ENCODE measurements at regions not wholly inside any gene's neighbourhood (a gene's known extent, or its start where the extent isn't known, plus 50 kb on each side); places are given as distances from the start of the nearest gene placed in this dataset.
"Not testable (repeated sequence)": the region's sequence is repeated elsewhere in the genome, so short reads cannot be mapped to it uniquely, and the experiment has no call there.

GRCh38 chr5:122693963-122694362 lies 80.9 kb upstream of the SNX2 start:
- H3K4me3 Mint-ChIP-seq, result no peak overlapping the region

GRCh38 chr5:122694884-122695283 lies 80.0 kb upstream of the SNX2 start:
- Histone ChIP-seq H3K4me1 (ENCODE audit: control insufficient read depth in 1 of 2, extremely low read depth in 1 of 2, insufficient read depth in 2 of 2, low read length in 2 of 2) (no peaks in the 10 kb centered on the region), H3K9me3 (no peaks in the 10 kb centered on the region), H3K4me3 (ENCODE audit: control insufficient read depth in 1 of 2, extremely low read depth in 1 of 2, low read length in 1 of 2) (no peak overlapping the region), H3K27ac (ENCODE audit: low read length) (no peak overlapping the region), H3K27me3 (replicated peaks in 1 of 2; ENCODE audit: control insufficient read depth in 2 of 2, extremely low read depth in 1 of 2, insufficient read depth in 2 of 2, low read length in 1 of 2) (no peaks in the 10 kb centered on the region), H3K36me3 (ENCODE audit: control insufficient read depth in 2 of 2, extremely low read depth in 1 of 2, insufficient read depth in 1 of 2, low read length in 1 of 2) (no peaks in the 10 kb centered on the region)
- WGBS (ENCODE audit: insufficient coverage), result 93% methylated on average over 3 of the region's 5 CpGs
- Mint-ChIP-seq H3K4me1 (no peaks in the 10 kb centered on the region), H3K27me3 (peaks cover 0 to 1% of the 10 kb centered on the region in 2 donors), H3K9me3 (no peaks in the 10 kb centered on the region), H3K4me3 (no peak overlapping the region), H3K27ac (no peak overlapping the region), H3K36me3 (no peaks in the 10 kb centered on the region)
- DNase-seq (no peak), ATAC-seq (replicated peaks in 1 of 4) (no peak)
- ChIA-PET CTCF (interaction anchor here in 1 of 2 donors (0.7 kb wide), 1 partner anchor 22 kb away, joined by 5 read pairs; no protein-coding TSS in a partner anchor), POLR2A (no interaction called here)

More at GRCh38 chr5:122693963-122694362, 80.9 kb upstream of the SNX2 start:
- ChIA-PET POLR2A (no interaction called here), CTCF (no interaction called here)
- H3K4me3 ChIP-seq (ENCODE audit: control insufficient read depth in 1 of 2, extremely low read depth in 1 of 2, low read length in 1 of 2), result no peak overlapping the region
- no peak for ATAC-seq (replicated peaks in 1 of 4)
- no peak overlapping the region for H3K27ac ChIP-seq (ENCODE audit: low read length)
- no peaks in the 10 kb centered on the region for H3K9me3 ChIP-seq
- peaks cover 0 to 1% of the 10 kb centered on the region in 2 donors for H3K27me3 Mint-ChIP-seq
- no CpG with 5 or more reads among the region's 3 CpGs for WGBS (ENCODE audit: insufficient coverage)
- H3K27ac Mint-ChIP-seq, result no peak overlapping the region
- DNase-seq, result no peak
- H3K4me1 Mint-ChIP-seq, result no peaks in the 10 kb centered on the region
- H3K9me3 Mint-ChIP-seq, result no peaks in the 10 kb centered on the region
- no peaks in the 10 kb centered on the region for H3K36me3 ChIP-seq (ENCODE audit: control insufficient read depth in 2 of 2, extremely low read depth in 1 of 2, insufficient read depth in 1 of 2, low read length in 1 of 2)
- no peaks in the 10 kb centered on the region for H3K36me3 Mint-ChIP-seq
- no peaks in the 10 kb centered on the region for H3K27me3 ChIP-seq (replicated peaks in 1 of 2; ENCODE audit: control insufficient read depth in 2 of 2, extremely low read depth in 1 of 2, insufficient read depth in 2 of 2, low read length in 1 of 2)
- H3K4me1 ChIP-seq (ENCODE audit: control insufficient read depth in 1 of 2, extremely low read depth in 1 of 2, insufficient read depth in 2 of 2, low read length in 2 of 2), result no peaks in the 10 kb centered on the region

- H3K27ac ChIP-seq (ENCODE audit: low read length); CTCF ChIA-PET; H3K4me1 ChIP-seq (ENCODE audit: control insufficient read depth in 1 of 2, extremely low read depth in 1 of 2, insufficient read depth in 2 of 2, low read length in 2 of 2); H3K4me3 Mint-ChIP-seq; H3K36me3 ChIP-seq (ENCODE audit: control insufficient read depth in 2 of 2, extremely low read depth in 1 of 2, insufficient read depth in 1 of 2, low read length in 1 of 2); H3K27me3 Mint-ChIP-seq; H3K36me3 Mint-ChIP-seq; H3K9me3 ChIP-seq; H3K27ac Mint-ChIP-seq; H3K27me3 ChIP-seq (replicated peaks in 1 of 2; ENCODE audit: control insufficient read depth in 2 of 2, extremely low read depth in 1 of 2, insufficient read depth in 2 of 2, low read length in 1 of 2); H3K4me3 ChIP-seq (ENCODE audit: control insufficient read depth in 1 of 2, extremely low read depth in 1 of 2, low read length in 1 of 2); H3K9me3 Mint-ChIP-seq; H3K4me1 Mint-ChIP-seq; POLR2A ChIA-PET; DNase-seq; ATAC-seq (replicated peaks in 1 of 4): not testable (repeated sequence)
- no CpG with 5 or more reads among the region's 4 CpGs for WGBS (ENCODE audit: insufficient coverage)
These were observed 78.1 kb upstream of the SNX2 start for GRCh38 chr5:122696735-122697134.

- H3K27me3 Mint-ChIP-seq, result peaks cover 0 to 1% of the 10 kb centered on the region in 2 donors
- no CpG with 5 or more reads among the region's 2 CpGs for WGBS (ENCODE audit: insufficient coverage)
- H3K4me3 Mint-ChIP-seq, result no peak overlapping the region
- H3K36me3 ChIP-seq (ENCODE audit: control insufficient read depth in 2 of 2, extremely low read depth in 1 of 2, insufficient read depth in 1 of 2, low read length in 1 of 2), result no peaks in the 10 kb centered on the region
- H3K4me1 ChIP-seq (ENCODE audit: control insufficient read depth in 1 of 2, extremely low read depth in 1 of 2, insufficient read depth in 2 of 2, low read length in 2 of 2), result no peaks in the 10 kb centered on the region
- H3K36me3 Mint-ChIP-seq, result no peaks in the 10 kb centered on the region
- no peaks in the 10 kb centered on the region for H3K27me3 ChIP-seq (replicated peaks in 1 of 2; ENCODE audit: control insufficient read depth in 2 of 2, extremely low read depth in 1 of 2, insufficient read depth in 2 of 2, low read length in 1 of 2)
- peaks cover 0 to 2% (median 0%) of the 10 kb centered on the region in 3 donors for H3K4me1 Mint-ChIP-seq
- no peak for DNase-seq
- no peak overlapping the region for H3K27ac Mint-ChIP-seq
- POLR2A ChIA-PET, result no interaction called here
- CTCF ChIA-PET, result no interaction called here
- no peaks in the 10 kb centered on the region for H3K9me3 Mint-ChIP-seq
- no peak overlapping the region for H3K27ac ChIP-seq (ENCODE audit: low read length)
- ATAC-seq (replicated peaks in 1 of 4), result no peak
- no peak overlapping the region for H3K4me3 ChIP-seq (ENCODE audit: control insufficient read depth in 1 of 2, extremely low read depth in 1 of 2, low read length in 1 of 2)
- no peaks in the 10 kb centered on the region for H3K9me3 ChIP-seq
These were observed 77.7 kb upstream of the SNX2 start for GRCh38 chr5:122697191-122697590.

GRCh38 chr5:122699201-122699600 lies 75.7 kb upstream of the SNX2 start:
- no peaks in the 10 kb centered on the region for H3K9me3 Mint-ChIP-seq
- H3K36me3 ChIP-seq (ENCODE audit: control insufficient read depth in 2 of 2, extremely low read depth in 1 of 2, insufficient read depth in 1 of 2, low read length in 1 of 2), result no peaks in the 10 kb centered on the region
- no peaks in the 10 kb centered on the region for H3K4me1 ChIP-seq (ENCODE audit: control insufficient read depth in 1 of 2, extremely low read depth in 1 of 2, insufficient read depth in 2 of 2, low read length in 2 of 2)
- DNase-seq, result no peak
- no peaks in the 10 kb centered on the region for H3K9me3 ChIP-seq
- H3K4me3 ChIP-seq (ENCODE audit: control insufficient read depth in 1 of 2, extremely low read depth in 1 of 2, low read length in 1 of 2), result no peak overlapping the region
- ChIA-PET POLR2A (interaction anchor here in 1 of 2 donors (0.7 kb wide), 1 partner anchor 651 kb away, joined by 3 read pairs; no protein-coding TSS in a partner anchor), CTCF (no interaction called here)
- no peak overlapping the region for H3K4me3 Mint-ChIP-seq
- ATAC-seq (replicated peaks in 1 of 4), result no peak
- 100% methylated on average over 2 of the region's 2 CpGs for WGBS (ENCODE audit: insufficient coverage)
- H3K27ac Mint-ChIP-seq, result no peak overlapping the region
- peaks cover 0 to 1% of the 10 kb centered on the region in 2 donors for H3K27me3 Mint-ChIP-seq
- H3K27ac ChIP-seq (ENCODE audit: low read length), result no peak overlapping the region
- no peaks in the 10 kb centered on the region for H3K36me3 Mint-ChIP-seq
- H3K4me1 Mint-ChIP-seq, result peaks cover 0 to 2% (median 0%) of the 10 kb centered on the region in 3 donors
- H3K27me3 ChIP-seq (replicated peaks in 1 of 2; ENCODE audit: control insufficient read depth in 2 of 2, extremely low read depth in 1 of 2, insufficient read depth in 2 of 2, low read length in 1 of 2), result no peaks in the 10 kb centered on the region

DNA sequence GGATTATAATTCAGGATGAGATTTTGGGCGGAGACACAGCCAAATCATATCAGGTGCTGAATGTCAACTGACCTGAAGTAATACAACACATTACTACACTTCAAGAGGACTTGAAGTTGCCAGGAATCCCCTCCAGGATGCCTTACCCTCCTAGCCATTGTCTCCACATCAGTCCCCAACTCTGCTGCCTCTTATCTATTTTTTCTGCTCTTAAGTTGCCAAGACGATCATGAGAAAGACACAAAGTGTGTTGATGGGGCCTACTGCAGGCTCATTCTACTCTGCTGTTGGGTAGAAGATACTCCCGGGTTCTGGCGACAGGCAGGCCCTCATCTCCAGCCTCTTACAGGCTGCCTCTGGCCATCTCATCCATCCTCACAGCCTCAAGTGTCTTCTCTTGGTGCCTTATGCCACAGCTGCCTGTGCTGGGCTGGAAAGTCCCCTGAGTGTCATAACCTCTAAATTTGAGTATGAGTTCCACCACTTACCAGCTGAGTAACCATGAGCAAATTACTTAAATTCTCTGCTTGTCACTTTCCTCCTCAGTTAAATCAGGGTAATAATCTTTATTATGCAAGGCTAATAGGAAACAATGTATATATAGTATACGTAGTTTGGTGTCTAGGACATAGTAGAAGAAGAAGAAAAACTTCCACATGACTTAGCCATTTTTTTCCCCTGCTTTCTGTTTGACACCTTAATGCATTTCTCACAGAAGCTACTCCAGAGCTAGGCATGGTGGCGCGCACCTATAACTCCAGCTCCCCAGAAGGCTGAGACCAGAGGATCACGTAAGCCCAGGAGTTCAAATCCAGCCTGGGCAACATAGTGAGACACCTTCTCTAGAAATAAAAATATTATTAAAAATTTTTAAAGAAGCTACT lies 73.0 kb upstream of the SNX2 start:
- Mint-ChIP-seq H3K4me3 (no peak overlapping the region), H3K36me3 (no peaks in the 10 kb centered on the region), H3K4me1 (peaks cover 0 to 2% (median 0%) of the 10 kb centered on the region in 3 donors), H3K27me3 (peaks cover 0 to 6% of the 10 kb centered on the region in 2 donors), H3K27ac (peak overlapping the region in 1 of 2 donors; percentile 83), H3K9me3 (no peaks in the 10 kb centered on the region)
- H3K4me3 ChIP-seq (ENCODE audit: control insufficient read depth in 1 of 2, extremely low read depth in 1 of 2, low read length in 1 of 2), result no peak overlapping the region
- no peaks in the 10 kb centered on the region for H3K9me3 ChIP-seq
- no peak overlapping the region for H3K27ac ChIP-seq (ENCODE audit: low read length)
- no peaks in the 10 kb centered on the region for H3K4me1 ChIP-seq (ENCODE audit: control insufficient read depth in 1 of 2, extremely low read depth in 1 of 2, insufficient read depth in 2 of 2, low read length in 2 of 2)
- CTCF ChIA-PET, result no interaction called here
- WGBS (ENCODE audit: insufficient coverage), result 60% methylated on average over 1 of the region's 8 CpGs
- DNase-seq, result no peak
- H3K36me3 ChIP-seq (ENCODE audit: control insufficient read depth in 2 of 2, extremely low read depth in 1 of 2, insufficient read depth in 1 of 2, low read length in 1 of 2), result no peaks in the 10 kb centered on the region
- ATAC-seq (replicated peaks in 1 of 4), result no peak
- POLR2A ChIA-PET, result no interaction called here
- H3K27me3 ChIP-seq (replicated peaks in 1 of 2; ENCODE audit: control insufficient read depth in 2 of 2, extremely low read depth in 1 of 2, insufficient read depth in 2 of 2, low read length in 1 of 2), result no peaks in the 10 kb centered on the region
